PC-9 (cell line): ENCODE measurements at regions not wholly inside any gene's neighbourhood (a gene's known extent, or its start where the extent isn't known, plus 50 kb on each side); places are given as distances from the start of the nearest gene placed in this dataset.

Source experiments
- EZH2 ChIP-seq: fragments of 200-600 bp; sonication (generic); IDR thresholded peaks from 2 replicates; pipeline ENCODE4 v1.8.0; 2017; ENCODE audit warnings: antibody characterized with exemption, low read depth
- TF ChIP-seq, protein P1 (sequence below): fragments of 200-600 bp; sonication (generic); conservative IDR thresholded peaks from 2 replicates; pipeline ENCODE4 v1.6.1; 2017; ENCODE audit warnings: mixed run types, antibody characterized with exemption, mild to moderate bottlenecking, moderate library complexity

DNA sequence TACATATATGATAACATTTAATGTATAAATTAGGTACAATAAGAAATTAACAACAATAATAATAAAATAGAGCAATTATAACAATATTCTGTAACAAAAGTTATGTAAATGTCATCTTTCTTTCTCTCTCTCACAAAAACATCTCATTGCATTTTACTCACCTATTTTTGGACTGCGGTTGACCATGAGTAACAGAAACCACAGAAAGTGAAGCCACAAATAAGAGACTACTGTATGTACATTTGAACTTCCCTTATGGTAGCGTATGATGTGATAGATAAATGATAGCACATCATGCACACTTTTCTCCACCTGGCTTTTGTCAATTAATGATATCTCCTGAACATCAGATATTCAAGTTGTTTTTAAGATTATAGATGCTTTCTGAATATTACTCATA, 80.5 kb downstream of the HNRNPD start:
- TF ChIP-seq, protein P1, sequence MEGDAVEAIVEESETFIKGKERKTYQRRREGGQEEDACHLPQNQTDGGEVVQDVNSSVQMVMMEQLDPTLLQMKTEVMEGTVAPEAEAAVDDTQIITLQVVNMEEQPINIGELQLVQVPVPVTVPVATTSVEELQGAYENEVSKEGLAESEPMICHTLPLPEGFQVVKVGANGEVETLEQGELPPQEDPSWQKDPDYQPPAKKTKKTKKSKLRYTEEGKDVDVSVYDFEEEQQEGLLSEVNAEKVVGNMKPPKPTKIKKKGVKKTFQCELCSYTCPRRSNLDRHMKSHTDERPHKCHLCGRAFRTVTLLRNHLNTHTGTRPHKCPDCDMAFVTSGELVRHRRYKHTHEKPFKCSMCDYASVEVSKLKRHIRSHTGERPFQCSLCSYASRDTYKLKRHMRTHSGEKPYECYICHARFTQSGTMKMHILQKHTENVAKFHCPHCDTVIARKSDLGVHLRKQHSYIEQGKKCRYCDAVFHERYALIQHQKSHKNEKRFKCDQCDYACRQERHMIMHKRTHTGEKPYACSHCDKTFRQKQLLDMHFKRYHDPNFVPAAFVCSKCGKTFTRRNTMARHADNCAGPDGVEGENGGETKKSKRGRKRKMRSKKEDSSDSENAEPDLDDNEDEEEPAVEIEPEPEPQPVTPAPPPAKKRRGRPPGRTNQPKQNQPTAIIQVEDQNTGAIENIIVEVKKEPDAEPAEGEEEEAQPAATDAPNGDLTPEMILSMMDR, result no peak
- no peak for TF ChIP-seq EZH2
